22Rv1 (cell line): ENCODE measurements at regions not wholly inside any gene's neighbourhood (a gene's known extent, or its start where the extent isn't known, plus 50 kb on each side); places are given as distances from the start of the nearest gene placed in this dataset.

Source experiments
- ZFX ChIP-seq: fragments of 450-650 bp; IDR thresholded peaks from 2 replicates; pipeline ENCODE4 v1.6.1; 2017; ENCODE audit warnings: antibody characterized with exemption, borderline replicate concordance
- TF ChIP-seq, protein P1 (sequence below): fragments of 450-650 bp; IDR thresholded peaks from 2 replicates; pipeline ENCODE4 v1.5.1; 2017; ENCODE audit warnings: mild to moderate bottlenecking

DNA sequence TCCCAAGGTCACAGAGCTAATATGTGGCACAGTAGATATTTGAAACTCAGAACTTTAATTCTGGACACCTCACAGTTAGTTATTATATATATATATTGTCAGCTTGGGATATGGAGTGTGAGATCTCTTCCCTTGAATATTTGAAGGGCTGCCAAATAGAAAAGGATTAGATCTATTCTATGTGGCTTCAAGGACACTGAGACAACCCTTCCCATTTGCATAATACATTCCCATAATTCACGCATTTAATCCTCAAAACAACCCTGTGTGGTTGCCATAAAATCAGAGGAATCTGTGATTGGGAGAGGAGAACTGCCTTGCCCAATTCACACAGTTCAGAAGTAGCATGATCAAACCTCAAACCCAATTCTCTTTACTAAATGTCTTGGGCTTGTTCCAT lies 365.8 kb upstream of the DYNLRB2 start:
- TF ChIP-seq, protein P1, sequence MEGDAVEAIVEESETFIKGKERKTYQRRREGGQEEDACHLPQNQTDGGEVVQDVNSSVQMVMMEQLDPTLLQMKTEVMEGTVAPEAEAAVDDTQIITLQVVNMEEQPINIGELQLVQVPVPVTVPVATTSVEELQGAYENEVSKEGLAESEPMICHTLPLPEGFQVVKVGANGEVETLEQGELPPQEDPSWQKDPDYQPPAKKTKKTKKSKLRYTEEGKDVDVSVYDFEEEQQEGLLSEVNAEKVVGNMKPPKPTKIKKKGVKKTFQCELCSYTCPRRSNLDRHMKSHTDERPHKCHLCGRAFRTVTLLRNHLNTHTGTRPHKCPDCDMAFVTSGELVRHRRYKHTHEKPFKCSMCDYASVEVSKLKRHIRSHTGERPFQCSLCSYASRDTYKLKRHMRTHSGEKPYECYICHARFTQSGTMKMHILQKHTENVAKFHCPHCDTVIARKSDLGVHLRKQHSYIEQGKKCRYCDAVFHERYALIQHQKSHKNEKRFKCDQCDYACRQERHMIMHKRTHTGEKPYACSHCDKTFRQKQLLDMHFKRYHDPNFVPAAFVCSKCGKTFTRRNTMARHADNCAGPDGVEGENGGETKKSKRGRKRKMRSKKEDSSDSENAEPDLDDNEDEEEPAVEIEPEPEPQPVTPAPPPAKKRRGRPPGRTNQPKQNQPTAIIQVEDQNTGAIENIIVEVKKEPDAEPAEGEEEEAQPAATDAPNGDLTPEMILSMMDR = no peak
- no peak for TF ChIP-seq ZFX
